ENCODE measurements at regions not wholly inside any gene's neighbourhood (a gene's known extent, or its start where the extent isn't known, plus 50 kb on each side); places are given as distances from the start of the nearest gene placed in this dataset.

DNA sequence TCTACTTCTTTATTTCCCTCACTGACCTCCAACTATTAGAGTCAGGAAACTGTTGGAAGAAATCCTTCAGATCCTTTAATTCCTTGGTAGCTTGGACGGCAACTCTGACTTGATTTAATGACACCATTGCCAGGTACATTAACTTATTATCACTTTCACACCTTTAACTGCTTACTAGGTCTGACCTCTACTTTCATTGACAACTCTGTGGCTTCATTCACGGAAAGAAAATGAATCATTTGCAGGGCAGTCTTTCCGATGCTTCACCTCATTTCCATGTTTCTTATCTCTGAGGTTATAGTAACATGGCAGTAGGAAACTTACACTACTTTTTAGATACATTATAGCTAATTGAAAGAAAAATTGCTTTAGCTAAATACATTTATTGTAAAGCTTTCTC is 82.6 kb upstream of the PDGFD start:
- H3K9me3 ChIP-seq, result no peaks in the 10 kb centered on the region
- no peak overlapping the region for H3K27ac ChIP-seq
- H3K4me3 ChIP-seq, result no peak overlapping the region
- H3K4me1 ChIP-seq, result no peaks in the 10 kb centered on the region
- no peaks in the 10 kb centered on the region for H3K27me3 ChIP-seq
- no peak for TF ChIP-seq CTCF (IDR thresholded peaks at IDR 0.05)
- no peak for TF ChIP-seq POLR2AphosphoS5 (IDR thresholded peaks at IDR 0.05)
- DNase-seq, result no peak
- intact Hi-C loops (cut with DNase I; ENCODE audit: low total_unique reads), result no loop called here
- H3K36me3 ChIP-seq, result no peaks in the 10 kb centered on the region
- WGBS, 5 donors, result 63 to 76% (median 65%) methylated on average over 3 of the region's 3 CpGs

DNA sequence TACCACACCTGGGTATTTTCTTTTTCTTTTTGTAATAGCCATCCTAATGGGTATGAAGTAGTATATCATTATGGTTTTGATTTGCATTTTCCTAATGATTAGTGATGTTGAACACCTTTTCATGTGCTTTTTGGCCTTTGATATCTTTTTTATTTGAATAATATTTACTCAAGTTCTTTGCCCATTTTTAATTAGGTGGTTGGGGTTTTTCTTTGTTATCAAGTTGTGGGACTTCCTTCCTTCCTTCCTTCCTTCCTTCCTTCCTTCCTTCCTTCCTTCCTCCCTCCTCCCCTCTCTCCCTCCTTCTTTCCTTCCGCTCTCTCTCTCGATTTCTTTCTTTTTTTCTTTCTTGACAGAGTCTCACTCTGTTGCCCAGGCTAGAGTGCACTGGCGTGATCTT is 75.0 kb upstream of the PDGFD start:
- no peaks in the 10 kb centered on the region for H3K36me3 ChIP-seq
- DNase-seq, result no peak
- no peak overlapping the region for H3K27ac ChIP-seq
- H3K27me3 ChIP-seq, result no peaks in the 10 kb centered on the region
- H3K4me3 ChIP-seq, result no peak overlapping the region
- H3K4me1 ChIP-seq, result no peaks in the 10 kb centered on the region
- intact Hi-C loops (cut with DNase I; ENCODE audit: low total_unique reads), result no loop called here
- WGBS, 5 donors, result 87 to 96% (median 93%) methylated on average over 3 of the region's 3 CpGs
- H3K9me3 ChIP-seq, result no peaks in the 10 kb centered on the region
- TF ChIP-seq CTCF (IDR thresholded peaks at IDR 0.05) (no peak), EP300 (IDR thresholded peaks at IDR 0.05) (no peak), POLR2A (IDR thresholded peaks at IDR 0.05) (no peak), POLR2AphosphoS5 (IDR thresholded peaks at IDR 0.05) (no peak)

DNA sequence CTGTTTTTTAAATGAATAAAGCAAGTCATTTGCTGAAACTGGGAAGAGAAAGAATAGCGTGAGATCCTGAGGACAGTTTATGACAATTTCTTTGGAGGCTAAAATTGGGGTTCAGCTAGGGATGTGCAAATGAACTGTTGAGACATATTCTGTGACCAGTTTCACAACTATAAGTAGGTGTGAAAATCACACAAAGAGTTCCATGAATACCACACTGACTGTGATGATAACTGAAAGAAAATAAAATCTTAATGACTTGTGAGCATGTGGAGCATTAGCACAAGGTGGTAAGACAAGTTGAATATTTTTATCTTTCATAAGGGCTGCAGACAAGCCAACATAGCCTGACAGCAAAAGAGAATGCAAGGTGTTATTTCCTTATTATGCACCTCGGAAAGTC is 61.1 kb upstream of the PDGFD start:
- no peak for DNase-seq
- intact Hi-C loops (cut with DNase I; ENCODE audit: low total_unique reads), result no loop called here
- no peaks in the 10 kb centered on the region for H3K4me1 ChIP-seq
- H3K27me3 ChIP-seq, result no peaks in the 10 kb centered on the region
- no peak overlapping the region for H3K27ac ChIP-seq
- no peaks in the 10 kb centered on the region for H3K9me3 ChIP-seq
- 89 to 93% (median 92%) methylated on average over 2 of the region's 2 CpGs for WGBS, 5 donors
- H3K4me3 ChIP-seq, result no peak overlapping the region
- TF ChIP-seq POLR2A (IDR thresholded peaks at IDR 0.05), result no peak
- TF ChIP-seq EP300 (IDR thresholded peaks at IDR 0.05), result no peak
- no peak for TF ChIP-seq CTCF (IDR thresholded peaks at IDR 0.05)
- TF ChIP-seq POLR2AphosphoS5 (IDR thresholded peaks at IDR 0.05), result no peak
- H3K36me3 ChIP-seq, result no peaks in the 10 kb centered on the region

DNA sequence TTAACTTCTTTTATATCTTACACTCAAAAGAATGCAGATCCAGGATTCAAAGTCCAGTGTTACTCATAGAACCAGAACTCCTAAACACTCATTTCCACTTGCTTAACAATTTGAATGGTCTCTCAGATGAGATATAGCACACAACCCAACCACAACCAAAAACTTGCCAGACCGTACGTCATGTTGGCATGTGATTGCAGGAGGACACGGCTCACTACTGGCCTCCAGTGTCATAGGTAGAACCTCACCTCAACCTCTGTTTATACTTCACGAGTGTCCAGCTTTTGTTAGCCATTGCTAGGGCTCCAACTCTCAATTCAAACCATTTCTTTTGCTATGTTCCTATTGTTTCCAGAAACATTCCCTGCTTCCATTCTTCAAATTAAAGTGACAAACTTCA is 58.5 kb upstream of the PDGFD start:
- WGBS, 5 donors, result 46 to 70% (median 51%) methylated on average over 4 of the region's 4 CpGs
- H3K4me3 ChIP-seq, result no peak overlapping the region
- H3K9me3 ChIP-seq, result no peaks in the 10 kb centered on the region
- TF ChIP-seq POLR2A (IDR thresholded peaks at IDR 0.05) (no peak), POLR2AphosphoS5 (IDR thresholded peaks at IDR 0.05) (no peak), EP300 (IDR thresholded peaks at IDR 0.05) (no peak), CTCF (IDR thresholded peaks at IDR 0.05) (no peak)
- H3K4me1 ChIP-seq, result no peaks in the 10 kb centered on the region
- H3K36me3 ChIP-seq, result no peaks in the 10 kb centered on the region
- H3K27me3 ChIP-seq, result no peaks in the 10 kb centered on the region
- no peak for DNase-seq
- intact Hi-C loops (cut with DNase I; ENCODE audit: low total_unique reads), result no loop called here
- H3K27ac ChIP-seq, result no peak overlapping the region

DNA sequence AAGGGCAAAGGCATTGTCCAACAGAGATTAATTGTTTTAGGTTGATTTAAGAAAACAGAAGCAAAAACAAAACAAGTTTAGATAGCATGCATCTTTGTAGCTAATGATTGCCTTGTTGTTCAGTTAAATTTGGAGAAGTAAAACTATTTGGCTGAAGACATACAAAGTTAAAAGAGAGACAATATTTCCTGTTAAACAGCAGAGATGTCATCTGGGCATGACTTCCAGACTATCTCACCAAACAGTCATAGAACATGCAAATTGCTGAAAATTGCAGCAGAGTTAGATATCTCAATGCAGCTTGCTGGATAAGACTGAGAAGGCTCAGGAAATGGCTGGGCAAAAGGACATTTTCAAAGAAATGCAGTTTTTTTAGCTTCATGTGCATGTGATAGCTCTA is 57.5 kb upstream of the PDGFD start:
- Histone ChIP-seq H3K27ac (no peak overlapping the region), H3K4me1 (no peaks in the 10 kb centered on the region), H3K36me3 (no peaks in the 10 kb centered on the region), H3K4me3 (no peak overlapping the region), H3K9me3 (no peaks in the 10 kb centered on the region), H3K27me3 (no peaks in the 10 kb centered on the region)
- no peak for DNase-seq
- no peak for TF ChIP-seq CTCF (IDR thresholded peaks at IDR 0.05)
- no peak for TF ChIP-seq POLR2A (IDR thresholded peaks at IDR 0.05)
- TF ChIP-seq EP300 (IDR thresholded peaks at IDR 0.05), result no peak
- TF ChIP-seq POLR2AphosphoS5 (IDR thresholded peaks at IDR 0.05), result no peak
- intact Hi-C loops (cut with DNase I; ENCODE audit: low total_unique reads), result no loop called here

All from stomach (tissue), 8 donors.